ENCODE measurements at regions not wholly inside any gene's neighbourhood (a gene's known extent, or its start where the extent isn't known, plus 50 kb on each side); places are given as distances from the start of the nearest gene placed in this dataset.

- TF ChIP-seq, protein P1, sequence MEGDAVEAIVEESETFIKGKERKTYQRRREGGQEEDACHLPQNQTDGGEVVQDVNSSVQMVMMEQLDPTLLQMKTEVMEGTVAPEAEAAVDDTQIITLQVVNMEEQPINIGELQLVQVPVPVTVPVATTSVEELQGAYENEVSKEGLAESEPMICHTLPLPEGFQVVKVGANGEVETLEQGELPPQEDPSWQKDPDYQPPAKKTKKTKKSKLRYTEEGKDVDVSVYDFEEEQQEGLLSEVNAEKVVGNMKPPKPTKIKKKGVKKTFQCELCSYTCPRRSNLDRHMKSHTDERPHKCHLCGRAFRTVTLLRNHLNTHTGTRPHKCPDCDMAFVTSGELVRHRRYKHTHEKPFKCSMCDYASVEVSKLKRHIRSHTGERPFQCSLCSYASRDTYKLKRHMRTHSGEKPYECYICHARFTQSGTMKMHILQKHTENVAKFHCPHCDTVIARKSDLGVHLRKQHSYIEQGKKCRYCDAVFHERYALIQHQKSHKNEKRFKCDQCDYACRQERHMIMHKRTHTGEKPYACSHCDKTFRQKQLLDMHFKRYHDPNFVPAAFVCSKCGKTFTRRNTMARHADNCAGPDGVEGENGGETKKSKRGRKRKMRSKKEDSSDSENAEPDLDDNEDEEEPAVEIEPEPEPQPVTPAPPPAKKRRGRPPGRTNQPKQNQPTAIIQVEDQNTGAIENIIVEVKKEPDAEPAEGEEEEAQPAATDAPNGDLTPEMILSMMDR (IDR thresholded peaks at IDR 0.05 in 4 of 5, conservative IDR thresholded peaks at IDR 0.05 in 1 of 5) = peak in 2 of 5 experiments; percentile 30 to 40
- no peak for TF ChIP-seq POLR2A (IDR thresholded peaks at IDR 0.05)
Measured at GRCh38 chr9:23123048-23123632, 676.5 kb downstream of the DMRTA1 start.

All from gastrocnemius medialis (tissue), 4 donors.